MCF 10A (cell line): ENCODE measurements at regions not wholly inside any gene's neighbourhood (a gene's known extent, or its start where the extent isn't known, plus 50 kb on each side); places are given as distances from the start of the nearest gene placed in this dataset.

Experiments
- BruUV-seq: library from RNA; stranded (reverse); fragments of 400-500 nt; replicated peaks from 2 replicates; lab custom pipeline; 2021; lab: Mats Ljungman, UMichigan
- CTCF ChIA-PET: fragments of 300-600 bp; sonication (Branson Sonifier 250); formaldehyde crosslinking; extraction: SDS; loops from one replicate; lab custom pipeline; 2021; ENCODE audit warnings: antibody characterized with exemption, inconsistent platforms; lab: Yijun Ruan, JAX
- POLR2A ChIA-PET: fragments of 300-600, 350-650 bp; sonication (Branson Sonifier 250); formaldehyde crosslinking; extraction: SDS; loops from one replicate; lab custom pipeline; 2020; ENCODE audit warnings: antibody characterized with exemption, inconsistent platforms; lab: Yijun Ruan, JAX
- DNase-seq: peaks from one replicate; pipeline ENCODE4 v3.0.0-alpha.2; 2018; ENCODE audit not compliant: unreplicated experiment
- H3K27ac Mint-ChIP-seq: one replicate; pipeline ENCODE4 v1.8.0; 2022; ENCODE audit warnings: mild to moderate bottlenecking, low read depth, mixed read lengths; ENCODE audit not compliant: unreplicated experiment
- H3K27me3 Mint-ChIP-seq: one replicate; pipeline ENCODE4 v1.8.0; 2022; ENCODE audit warnings: mixed read lengths; ENCODE audit not compliant: insufficient read depth, unreplicated experiment
- H3K36me3 Mint-ChIP-seq: one replicate; pipeline ENCODE4 v1.8.0; 2022; ENCODE audit warnings: mild to moderate bottlenecking, moderate library complexity, mixed read lengths; ENCODE audit not compliant: insufficient read depth, unreplicated experiment
- H3K4me1 Mint-ChIP-seq: one replicate; pipeline ENCODE4 v1.8.0; 2022; ENCODE audit warnings: mixed read lengths; ENCODE audit not compliant: insufficient read depth, unreplicated experiment
- H3K4me3 Mint-ChIP-seq: one replicate; pipeline ENCODE4 v1.8.0; 2022; ENCODE audit warnings: mild to moderate bottlenecking, moderate library complexity, mixed read lengths; ENCODE audit not compliant: unreplicated experiment
- H3K9me3 Mint-ChIP-seq: one replicate; pipeline ENCODE4 v1.8.0; 2022; ENCODE audit warnings: mixed read lengths; ENCODE audit not compliant: unreplicated experiment
- CTCF ChIP-seq: fragments of 200-600 bp; IDR thresholded peaks from one replicate; pipeline ENCODE4 v1.8.0; 2022; ENCODE audit warnings: antibody characterized with exemption, mild to moderate bottlenecking; ENCODE audit not compliant: unreplicated experiment
- intact Hi-C: fragments of 100-400 bp; cut with micrococcal nuclease; formaldehyde crosslinking; loops from 2 replicates; pipeline ENCODE4 v1.14.1; 2022

DNA sequence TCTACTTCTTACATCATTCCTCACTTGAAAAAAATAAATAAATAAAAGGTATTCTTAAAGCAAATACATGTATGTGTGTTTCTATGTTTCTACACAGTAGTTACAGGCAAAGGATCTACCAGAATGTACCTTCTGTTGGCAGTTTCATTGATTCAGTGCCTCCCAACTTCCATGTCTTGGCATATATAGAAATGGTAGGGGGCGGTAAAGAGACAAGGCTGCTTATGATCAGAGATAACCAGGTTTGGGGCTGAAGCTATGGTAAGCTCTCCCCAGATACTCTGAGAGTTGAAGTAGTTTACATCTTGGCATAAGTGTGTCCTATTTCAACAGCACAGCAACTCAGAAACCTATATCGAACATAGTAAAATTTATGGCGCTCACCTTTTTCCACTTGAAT lies 1075.4 kb upstream of the C9orf72 start:
- peak; percentile 27 for DNase-seq
- BruUV-seq: no TSS peak
- H3K27ac Mint-ChIP-seq: no peak overlapping the region
- TF ChIP-seq CTCF: no peak
- CTCF ChIA-PET: interaction anchor here (0.6 to 0.7 kb wide), 2 partner anchors 175 to 176 kb away, joined by 3 to 4 read pairs; no protein-coding TSS in a partner anchor
- intact Hi-C loops: no loop called here
- POLR2A ChIA-PET: no interaction called here
- no peaks in the 10 kb centered on the region for H3K9me3 Mint-ChIP-seq
- no peaks in the 10 kb centered on the region for H3K36me3 Mint-ChIP-seq
- H3K4me3 Mint-ChIP-seq: no peak overlapping the region
- peaks cover 6% of the 10 kb centered on the region for H3K4me1 Mint-ChIP-seq
- no peaks in the 10 kb centered on the region for H3K27me3 Mint-ChIP-seq

DNA sequence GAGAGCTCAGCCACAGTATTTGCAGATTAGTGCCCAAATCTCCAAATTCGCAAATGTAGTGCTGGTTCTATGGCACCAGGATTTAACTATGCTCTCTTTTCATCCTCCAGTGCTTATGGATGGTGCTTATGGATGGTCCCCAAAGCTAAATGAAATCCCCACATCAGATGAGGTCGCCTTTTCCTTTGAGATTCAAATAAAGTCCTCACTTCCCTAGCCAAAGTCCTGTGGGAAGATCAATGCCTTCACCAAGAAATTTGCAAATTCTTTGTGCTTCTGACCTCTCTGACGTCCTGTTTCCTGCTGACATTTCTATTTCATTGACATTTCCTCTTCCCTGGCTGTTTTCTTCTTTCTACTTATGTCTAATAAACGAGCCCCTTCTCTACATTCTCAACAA lies 1077.0 kb upstream of the C9orf72 start:
- DNase-seq: no peak
- H3K4me1 Mint-ChIP-seq: peaks cover 6% of the 10 kb centered on the region
- TF ChIP-seq CTCF: no peak
- no TSS peak for BruUV-seq
- peak overlapping the region; percentile 55 for H3K27ac Mint-ChIP-seq
- intact Hi-C loops: no loop called here
- no peaks in the 10 kb centered on the region for H3K27me3 Mint-ChIP-seq
- CTCF ChIA-PET: no interaction called here
- no peaks in the 10 kb centered on the region for H3K9me3 Mint-ChIP-seq
- H3K36me3 Mint-ChIP-seq: no peaks in the 10 kb centered on the region
- H3K4me3 Mint-ChIP-seq: no peak overlapping the region
- POLR2A ChIA-PET: no interaction called here

DNA sequence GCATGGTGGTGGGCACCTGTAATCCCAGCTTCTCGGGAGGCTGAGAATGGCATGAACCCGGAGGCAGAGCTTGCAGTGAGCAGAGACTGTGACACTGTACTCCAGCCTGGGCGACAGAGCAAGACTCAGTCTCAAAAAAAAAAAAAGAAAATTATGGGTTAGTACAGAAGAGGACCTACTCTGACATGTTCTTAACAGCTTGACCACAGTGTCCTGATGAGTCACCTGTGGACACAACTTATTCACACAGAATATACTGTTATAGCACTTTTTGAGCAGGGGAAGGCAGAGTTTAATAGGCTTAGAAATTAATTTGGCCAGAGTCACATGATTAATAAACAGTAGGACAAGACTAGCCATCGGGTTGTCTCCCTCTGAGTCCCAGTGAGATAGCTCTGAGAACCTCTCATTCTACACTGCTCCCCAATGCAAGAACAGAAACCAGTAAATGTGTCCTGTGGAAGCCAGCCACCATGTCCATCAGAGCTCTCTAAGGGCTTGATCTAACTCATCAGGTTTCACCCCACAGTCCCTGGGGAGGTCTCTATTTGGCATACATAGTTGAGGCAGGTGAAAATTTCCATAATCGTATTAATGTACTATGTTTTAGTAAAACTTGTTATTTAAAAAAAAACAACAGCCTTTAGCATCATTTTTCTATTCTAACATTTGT lies 1077.9 kb upstream of the C9orf72 start:
- no peak for DNase-seq
- Mint-ChIP-seq H3K9me3 (no peaks in the 10 kb centered on the region), H3K4me3 (no peak overlapping the region), H3K27me3 (no peaks in the 10 kb centered on the region), H3K36me3 (no peaks in the 10 kb centered on the region), H3K27ac (no peak overlapping the region), H3K4me1 (peaks cover 6% of the 10 kb centered on the region)
- ChIA-PET CTCF (interaction anchor here (0.5 to 0.6 kb wide), 3 partner anchors 627 to 1110 kb away, joined by 3 to 4 read pairs (median 3); no protein-coding TSS in a partner anchor), POLR2A (interaction anchor here (0.6 kb wide), 1 partner anchor 78 kb away, joined by 3 read pairs; no protein-coding TSS in a partner anchor)
- intact Hi-C loops: no loop called here
- TF ChIP-seq CTCF: no peak
- BruUV-seq: no TSS peak

GRCh38 chr9:28653216-28653615 lies 1079.9 kb upstream of the C9orf72 start:
- intact Hi-C loops: no loop called here
- Mint-ChIP-seq H3K9me3 (no peaks in the 10 kb centered on the region), H3K27ac (no peak overlapping the region), H3K27me3 (no peaks in the 10 kb centered on the region), H3K4me1 (peaks cover 6% of the 10 kb centered on the region), H3K36me3 (no peaks in the 10 kb centered on the region), H3K4me3 (no peak overlapping the region)
- DNase-seq: no peak
- no TSS peak for BruUV-seq
- no peak for TF ChIP-seq CTCF
- CTCF ChIA-PET: no interaction called here
- POLR2A ChIA-PET: no interaction called here
